ENCODE measurements at regions not wholly inside any gene's neighbourhood (a gene's known extent, or its start where the extent isn't known, plus 50 kb on each side); places are given as distances from the start of the nearest gene placed in this dataset.
"Not testable (repeated sequence)": the region's sequence is repeated elsewhere in the genome, so short reads cannot be mapped to it uniquely, and the experiment has no call there.

DNA sequence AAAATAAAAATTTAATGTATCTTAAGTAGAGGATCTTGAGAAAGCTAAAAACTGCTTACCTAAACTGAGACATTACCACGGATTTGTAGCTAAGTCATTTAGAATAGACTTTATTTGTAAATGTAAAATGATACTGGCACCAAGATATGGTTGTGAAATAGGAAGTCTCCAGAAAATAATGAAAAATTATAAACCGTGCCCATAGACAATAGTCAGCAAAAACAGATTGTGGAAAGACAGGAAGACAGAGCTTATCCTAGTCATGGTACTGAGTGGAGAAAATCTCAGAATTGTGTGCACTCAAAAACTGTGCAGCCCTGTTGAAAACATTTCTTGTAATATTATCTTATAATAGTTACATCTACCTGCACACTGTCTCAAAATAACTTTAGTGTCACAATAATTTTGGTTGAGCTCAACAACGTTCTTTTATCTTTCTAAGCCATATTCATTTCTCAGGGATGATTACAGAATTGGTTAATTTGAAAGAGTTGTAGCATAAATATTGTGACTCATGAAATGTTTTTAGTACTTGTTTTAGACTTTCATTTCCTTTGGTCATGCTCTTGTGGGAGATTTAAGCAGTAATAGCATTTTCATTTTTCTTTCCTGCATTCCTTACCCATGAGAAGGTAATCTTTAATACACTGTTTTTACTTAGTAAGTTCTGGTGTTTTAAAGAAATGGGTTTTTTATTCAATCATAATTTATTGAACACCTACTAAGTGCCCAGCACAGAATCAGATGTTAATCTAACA, 174.5 kb downstream of the SOX4 start:
- DNase-seq (ENCODE audit: extremely low spot score, insufficient read length, low read depth) (no peak), FAIRE-seq (no peak)

DNA sequence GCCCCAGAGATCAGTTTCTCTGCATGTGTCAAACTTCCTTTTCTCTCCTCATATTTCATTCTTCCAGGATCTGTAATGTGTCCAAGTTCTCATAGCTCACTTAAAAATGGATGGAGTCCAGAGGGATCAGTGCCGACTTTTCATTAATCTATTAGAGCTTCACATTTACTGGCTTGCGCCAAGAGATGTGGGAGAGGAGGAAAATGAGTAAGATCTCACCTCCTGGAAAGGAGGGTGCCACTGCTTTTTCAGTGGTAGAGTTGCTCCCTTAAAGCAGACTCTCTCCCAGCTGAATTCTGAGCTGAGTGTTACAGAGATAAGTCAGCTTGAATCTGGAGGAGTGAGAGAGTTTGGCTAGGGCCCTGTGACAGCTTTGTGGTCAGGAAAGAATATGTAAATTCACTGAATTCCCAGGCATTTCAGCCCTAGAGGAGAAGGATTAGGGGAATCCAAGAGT, 175.9 kb downstream of the SOX4 start:
- DNase-seq (ENCODE audit: extremely low spot score, insufficient read length, low read depth) (no peak), FAIRE-seq (no peak)

DNA sequence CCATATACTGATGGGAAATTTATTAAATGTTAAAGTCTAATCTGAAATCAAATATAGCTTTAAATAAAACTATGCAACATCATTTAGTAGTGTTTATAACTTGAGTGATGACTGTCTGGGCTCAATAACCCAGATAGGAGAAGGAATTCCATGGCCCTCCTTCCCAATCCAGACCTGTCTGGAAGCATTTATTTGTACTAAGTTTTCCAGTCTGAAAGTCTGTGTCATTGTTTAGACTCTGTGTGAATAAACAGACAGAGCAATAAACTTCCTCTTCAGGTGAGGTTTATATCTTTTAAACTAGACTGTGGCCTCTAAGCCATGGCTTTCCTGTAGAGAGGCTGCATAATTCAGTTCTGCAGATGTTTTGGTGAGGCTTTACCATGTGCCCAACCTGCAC, 176.4 kb downstream of the SOX4 start:
- no peak for FAIRE-seq

GRCh38 chr6:21771626-21772320, 178.2 kb downstream of the SOX4 start:
- FAIRE-seq, result no peak
- no peak for DNase-seq (ENCODE audit: extremely low spot score, insufficient read length, low read depth)

More for the DNA sequence above, 176.4 kb downstream of the SOX4 start:
- DNase-seq (ENCODE audit: extremely low spot score, insufficient read length, low read depth), result no peak

DNA sequence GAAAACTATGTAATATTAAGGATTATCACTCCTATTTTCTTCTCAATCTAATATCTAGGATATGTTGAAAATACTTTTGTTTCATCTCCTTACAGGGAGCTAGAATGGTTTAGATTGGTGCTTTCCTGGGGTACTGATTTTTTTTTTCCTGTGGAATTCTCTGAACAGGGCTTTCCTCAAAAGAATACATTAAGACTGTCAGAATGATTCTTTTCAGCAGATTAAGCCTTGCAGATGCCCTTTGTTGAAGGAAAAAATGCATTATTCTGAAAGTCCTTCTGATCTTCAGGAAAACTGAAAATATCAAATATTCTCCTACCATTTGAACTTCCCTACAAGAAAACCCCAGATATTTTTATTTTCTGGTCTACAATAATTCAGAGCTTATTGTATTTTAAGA, 178.9 kb downstream of the SOX4 start:
- no peak for FAIRE-seq
- DNase-seq (ENCODE audit: extremely low spot score, insufficient read length, low read depth), result no peak

- no peak for DNase-seq (ENCODE audit: extremely low spot score, insufficient read length, low read depth)
- no peak for FAIRE-seq
Measured at GRCh38 chr6:21772884-21773575, 179.5 kb downstream of the SOX4 start.

DNA sequence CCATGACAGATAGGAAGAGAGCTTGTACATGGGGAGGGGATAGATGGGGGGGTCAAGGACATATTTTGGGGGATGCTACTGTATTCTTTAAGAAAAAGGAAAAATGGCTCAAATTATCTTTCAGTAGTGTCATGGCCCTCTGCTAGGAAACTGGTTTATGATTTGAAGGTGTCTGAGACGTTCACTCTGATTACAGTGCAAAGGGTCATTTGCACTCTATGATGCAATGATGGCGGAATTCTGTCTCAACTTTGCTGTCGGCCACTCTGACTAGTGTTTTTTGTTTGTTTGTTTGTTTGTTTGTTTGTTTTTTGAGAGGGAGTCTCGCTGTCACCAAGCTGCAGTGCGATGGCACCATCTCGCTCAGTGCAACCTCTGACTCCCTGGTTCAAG, 180.0 kb downstream of the SOX4 start:
- no peak for DNase-seq (ENCODE audit: extremely low spot score, insufficient read length, low read depth)
- no peak for FAIRE-seq

GRCh38 chr6:21777846-21778245, 184.3 kb downstream of the SOX4 start:
- DNase-seq (ENCODE audit: extremely low spot score, insufficient read length, low read depth) (no peak), FAIRE-seq (no peak)

DNA sequence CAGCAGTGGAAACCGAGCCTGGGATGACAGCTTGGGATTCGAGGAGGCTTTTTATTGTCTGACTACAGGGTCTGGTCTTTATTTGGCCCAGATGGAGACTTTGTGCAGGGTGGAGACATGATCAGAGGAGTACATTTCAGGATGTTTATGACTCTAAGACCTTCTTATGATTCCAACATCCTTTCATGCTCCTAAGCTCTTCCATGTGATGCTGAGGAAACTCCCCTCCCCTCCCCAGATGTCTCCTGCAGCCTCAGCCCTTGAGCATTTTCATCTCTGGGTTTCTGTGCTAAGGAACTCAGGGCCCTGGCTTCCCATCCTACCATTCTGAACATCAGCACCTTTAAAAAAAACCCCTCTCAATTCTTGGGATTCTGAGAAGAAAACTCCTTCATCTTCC, 186.6 kb downstream of the SOX4 start:
- FAIRE-seq (no peak), DNase-seq (ENCODE audit: extremely low spot score, insufficient read length, low read depth) (no peak)

- FAIRE-seq (no peak), DNase-seq (ENCODE audit: extremely low spot score, insufficient read length, low read depth) (no peak)
Measured at GRCh38 chr6:21780679-21781078, 187.1 kb downstream of the SOX4 start.

DNA sequence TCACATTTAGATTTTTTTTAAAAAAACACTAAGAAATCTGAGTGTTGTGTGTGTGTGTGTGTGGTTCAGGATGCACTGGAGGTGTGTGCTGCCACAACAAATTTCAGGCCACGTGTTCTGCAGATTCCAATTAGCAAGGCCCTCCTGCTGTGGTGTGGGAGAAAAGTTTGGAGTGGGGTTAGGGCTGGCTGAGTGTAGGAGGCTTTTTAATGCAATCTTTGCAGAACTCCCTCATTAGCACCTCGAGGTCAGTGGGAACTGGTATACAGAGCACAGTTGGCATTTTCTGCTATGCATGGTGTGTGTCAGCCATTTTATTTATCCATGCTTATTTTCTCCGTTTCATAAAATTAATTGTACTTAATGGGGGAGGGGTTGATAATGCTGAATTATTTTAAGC, 187.6 kb downstream of the SOX4 start:
- no peak for DNase-seq (ENCODE audit: extremely low spot score, insufficient read length, low read depth)
- no peak for FAIRE-seq

GRCh38 chr6:21785164-21785563, 191.6 kb downstream of the SOX4 start:
- FAIRE-seq (no peak), DNase-seq (ENCODE audit: extremely low spot score, insufficient read length, low read depth) (no peak)

GRCh38 chr6:21791056-21791455, 197.5 kb downstream of the SOX4 start:
- FAIRE-seq, result no peak

DNA sequence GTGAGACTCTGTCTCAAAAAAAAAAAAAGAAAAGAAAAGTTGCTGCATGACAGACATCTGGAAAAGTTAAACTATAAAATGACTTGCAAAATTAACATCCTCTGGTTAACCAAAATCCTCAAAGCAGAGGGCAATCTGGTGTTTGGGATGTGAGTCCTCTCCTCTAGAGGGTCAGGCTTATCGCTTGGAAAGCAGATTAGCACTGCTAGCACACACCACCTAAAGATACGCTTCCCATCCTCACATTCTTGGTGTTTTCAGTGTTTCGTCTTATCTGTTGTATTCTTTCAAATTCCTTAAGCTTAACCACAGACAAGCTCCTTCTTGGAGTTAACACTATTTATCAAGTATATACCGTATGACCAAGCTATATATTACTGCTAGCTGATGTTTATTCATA, 198.0 kb downstream of the SOX4 start:
- no peak for FAIRE-seq

More at GRCh38 chr6:21791056-21791455, 197.5 kb downstream of the SOX4 start:
- no peak for DNase-seq (ENCODE audit: extremely low spot score, insufficient read length, low read depth)

DNA sequence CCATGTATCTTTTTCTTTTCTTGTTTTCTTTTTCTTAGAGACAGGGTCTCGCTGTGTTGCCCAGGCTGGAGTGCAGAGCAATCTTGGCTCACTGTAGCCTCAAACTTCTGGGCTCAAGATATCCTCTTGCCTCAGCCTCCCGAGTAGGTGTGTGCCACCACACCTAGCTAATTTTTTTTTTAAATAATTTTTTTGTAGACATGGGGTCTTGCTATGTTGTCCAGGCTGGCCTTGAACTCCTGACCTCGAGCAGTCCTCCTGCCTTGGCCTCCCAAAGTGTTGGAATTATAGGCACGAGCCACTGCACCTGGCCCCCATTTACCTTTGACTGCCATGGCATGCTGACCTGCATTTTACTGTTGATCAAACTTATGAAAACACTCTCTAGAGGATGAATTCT, 198.6 kb downstream of the SOX4 start:
- DNase-seq (ENCODE audit: extremely low spot score, insufficient read length, low read depth), result no peak
- no peak for FAIRE-seq

More for the DNA sequence above, 198.0 kb downstream of the SOX4 start:
- no peak for DNase-seq (ENCODE audit: extremely low spot score, insufficient read length, low read depth)

DNA sequence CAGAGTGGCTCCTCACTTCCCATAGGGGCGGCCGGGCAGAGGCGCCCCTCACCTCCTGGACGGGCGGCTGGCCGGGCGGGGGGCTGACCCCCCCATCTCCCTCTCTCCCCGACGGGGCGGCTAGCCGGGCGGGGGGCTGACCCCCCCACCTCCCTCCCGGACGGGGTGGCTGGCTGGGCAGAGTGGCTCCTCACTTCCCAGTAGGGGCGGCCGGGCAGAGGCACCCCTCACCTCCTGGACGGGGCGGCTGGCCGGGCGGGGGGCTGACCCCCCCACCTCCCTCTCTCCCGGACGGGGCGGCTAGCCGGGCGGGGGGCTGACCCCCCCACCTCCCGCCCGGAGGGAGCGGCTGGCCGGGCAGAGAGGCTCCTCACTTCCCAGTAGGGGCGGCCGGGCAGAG, 203.4 kb downstream of the SOX4 start:
- not testable (repeated sequence) for DNase-seq (ENCODE audit: extremely low spot score, insufficient read length, low read depth); FAIRE-seq

DNA sequence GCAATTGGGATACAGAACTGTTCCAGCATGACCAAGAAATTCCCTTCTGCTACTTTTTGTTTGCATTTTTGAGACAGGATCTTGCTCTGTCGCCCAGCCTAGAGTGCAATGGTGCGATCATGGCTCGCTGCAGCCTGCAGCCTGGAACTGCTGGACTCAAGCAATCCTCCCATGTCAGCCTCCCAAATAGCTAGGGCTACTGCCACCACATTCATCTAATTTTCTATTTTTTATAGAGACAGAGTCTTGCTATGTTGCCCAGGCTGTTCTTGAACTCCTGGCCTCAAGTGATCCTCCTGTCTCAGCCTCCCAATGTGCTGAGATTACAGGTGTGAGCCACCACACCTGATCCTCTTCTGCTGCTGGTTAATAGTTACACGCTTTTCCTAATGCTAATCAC, 204.9 kb downstream of the SOX4 start:
- no peak for FAIRE-seq
- no peak for DNase-seq (ENCODE audit: extremely low spot score, insufficient read length, low read depth)

GRCh38 chr6:21800330-21800729, 206.8 kb downstream of the SOX4 start:
- DNase-seq (ENCODE audit: extremely low spot score, insufficient read length, low read depth) (no peak), FAIRE-seq (no peak)

DNA sequence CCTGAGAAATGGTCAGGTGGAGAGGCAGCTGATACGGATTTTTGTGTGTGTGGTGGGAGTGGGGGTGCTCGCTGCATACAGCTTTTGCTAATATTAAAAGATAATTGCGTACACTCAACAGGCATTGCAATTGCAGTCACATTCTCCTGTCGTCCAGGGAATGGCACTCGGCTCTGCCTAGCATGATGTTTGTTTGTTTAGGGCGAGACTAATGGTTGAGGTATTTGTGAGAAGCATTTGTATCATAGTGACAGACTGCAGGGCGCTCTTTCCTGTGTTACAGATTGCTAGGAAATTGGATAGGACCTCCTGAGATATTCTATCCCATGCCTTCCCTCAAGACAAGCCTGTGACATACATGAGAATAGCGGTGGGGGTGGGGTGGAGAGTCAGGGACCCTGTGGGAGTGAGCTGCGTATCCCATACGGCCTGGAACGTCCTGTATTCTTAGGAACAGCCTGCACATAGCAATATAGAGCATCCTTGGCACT, 207.4 kb downstream of the SOX4 start:
- DNase-seq (ENCODE audit: extremely low spot score, insufficient read length, low read depth) (no peak), FAIRE-seq (no peak)

- no peak for DNase-seq (ENCODE audit: extremely low spot score, insufficient read length, low read depth)
- FAIRE-seq, result no peak
Measured at GRCh38 chr6:21801446-21802174, 208.1 kb downstream of the SOX4 start.
